ENCODE measurements at regions not wholly inside any gene's neighbourhood (a gene's known extent, or its start where the extent isn't known, plus 50 kb on each side); places are given as distances from the start of the nearest gene placed in this dataset.

- H3K9me3 ChIP-seq (replicated peaks in 1 of 3) = peaks cover 0 to 5% (median 0%) of the 10 kb centered on the region in 3 donors
- H3K4me1 ChIP-seq (replicated peaks in 1 of 2) = no peaks in the 10 kb centered on the region
- no peak overlapping the region for H3K4me3 ChIP-seq
- H3K27me3 ChIP-seq = no peaks in the 10 kb centered on the region
- no peaks in the 10 kb centered on the region for H3K36me3 ChIP-seq (replicated peaks in 1 of 2)
- intact Hi-C loops (cut with DNase I) = no loop called here
- TF ChIP-seq POLR2A (IDR thresholded peaks at IDR 0.05) (no peak), CTCF (IDR thresholded peaks at IDR 0.05) (no peak)
- WGBS, 4 donors = 73 to 90% (median 78%) methylated on average over 1 of the region's 1 CpG
- H3K27ac ChIP-seq = no peak overlapping the region
- no peak for DNase-seq
Observed at GRCh38 chr4:175048111-175048784, 130.1 kb downstream of the ADAM29 start.

GRCh38 chr4:175048906-175049305 is 130.7 kb downstream of the ADAM29 start:
- no peaks in the 10 kb centered on the region for H3K36me3 ChIP-seq (replicated peaks in 1 of 2)
- intact Hi-C loops (cut with DNase I) = no loop called here
- no peak overlapping the region for H3K27ac ChIP-seq
- TF ChIP-seq POLR2A (IDR thresholded peaks at IDR 0.05) (no peak), CTCF (IDR thresholded peaks at IDR 0.05) (no peak)
- H3K4me1 ChIP-seq (replicated peaks in 1 of 2) = no peaks in the 10 kb centered on the region
- no peak overlapping the region for H3K4me3 ChIP-seq
- 71 to 87% (median 77%) methylated on average over 3 to 4 of the region's 4 CpGs for WGBS, 4 donors
- peaks cover 0 to 5% (median 0%) of the 10 kb centered on the region in 3 donors for H3K9me3 ChIP-seq (replicated peaks in 1 of 3)
- no peak for DNase-seq
- H3K27me3 ChIP-seq = no peaks in the 10 kb centered on the region

GRCh38 chr4:175051974-175052373 is 133.8 kb downstream of the ADAM29 start:
- peaks cover 0 to 5% (median 0%) of the 10 kb centered on the region in 3 donors for H3K9me3 ChIP-seq (replicated peaks in 1 of 3)
- no peak overlapping the region for H3K27ac ChIP-seq
- TF ChIP-seq POLR2A (IDR thresholded peaks at IDR 0.05) (no peak), CTCF (IDR thresholded peaks at IDR 0.05) (no peak)
- H3K27me3 ChIP-seq = no peaks in the 10 kb centered on the region
- no peaks in the 10 kb centered on the region for H3K4me1 ChIP-seq (replicated peaks in 1 of 2)
- no peak for DNase-seq
- H3K4me3 ChIP-seq = no peak overlapping the region
- no peaks in the 10 kb centered on the region for H3K36me3 ChIP-seq (replicated peaks in 1 of 2)
- 35 to 48% (median 46%) methylated on average over 2 of the region's 2 CpGs for WGBS, 4 donors
- intact Hi-C loops (cut with DNase I) = no loop called here

GRCh38 chr4:175054980-175055379 is 136.8 kb downstream of the ADAM29 start:
- no peak for DNase-seq
- intact Hi-C loops (cut with DNase I) = no loop called here
- Histone ChIP-seq H3K4me3 (no peak overlapping the region), H3K27me3 (no peaks in the 10 kb centered on the region), H3K36me3 (replicated peaks in 1 of 2) (no peaks in the 10 kb centered on the region), H3K27ac (no peak overlapping the region), H3K9me3 (replicated peaks in 1 of 3) (peaks cover 0 to 5% (median 0%) of the 10 kb centered on the region in 3 donors), H3K4me1 (replicated peaks in 1 of 2) (no peaks in the 10 kb centered on the region)
- 35 to 74% (median 68%) methylated on average over 2 to 3 of the region's 3 CpGs for WGBS, 4 donors
- no peak for TF ChIP-seq POLR2A (IDR thresholded peaks at IDR 0.05)
- no peak for TF ChIP-seq CTCF (IDR thresholded peaks at IDR 0.05)

Data from adrenal gland (tissue), 9 donors.